KMS-11 (cell line): ENCODE measurements at regions not wholly inside any gene's neighbourhood (a gene's known extent, or its start where the extent isn't known, plus 50 kb on each side); places are given as distances from the start of the nearest gene placed in this dataset.

Experiments
- H2AFZ ChIP-seq: fragments of 200-600 bp; sonication (generic); 2 replicates; pipeline ENCODE4 v1.6.1; 2016; ENCODE audit warnings: antibody characterized with exemption, mixed run types, low read depth
- H3K27ac ChIP-seq: fragments of 200-600 bp; sonication (generic); 2 replicates; pipeline ENCODE4 v1.6.1; 2016; ENCODE audit warnings: mild to moderate bottlenecking, mixed run types
- H3K27me3 ChIP-seq: fragments of 200-600 bp; sonication (generic); 2 replicates; pipeline ENCODE4 v1.6.1; 2017; ENCODE audit warnings: mild to moderate bottlenecking, low read depth, mixed run types, moderate library complexity; ENCODE audit not compliant: insufficient read depth
- H3K36me3 ChIP-seq: fragments of 200-600 bp; sonication (generic); 2 replicates; pipeline ENCODE4 v1.6.1; 2017; ENCODE audit warnings: mild to moderate bottlenecking, mixed run types; ENCODE audit not compliant: insufficient read depth
- H3K4me1 ChIP-seq: fragments of 200-600 bp; sonication (generic); 2 replicates; pipeline ENCODE4 v1.6.1; 2016; ENCODE audit warnings: mild to moderate bottlenecking, low read depth, mixed run types; ENCODE audit not compliant: poor library complexity, severe bottlenecking
- H3K4me2 ChIP-seq: fragments of 200-600 bp; sonication (generic); 2 replicates; pipeline ENCODE4 v1.7.0; 2016; ENCODE audit warnings: mild to moderate bottlenecking, mixed run types
- H3K4me3 ChIP-seq: fragments of 200-600 bp; sonication (generic); IDR thresholded peaks from 2 replicates; pipeline ENCODE4 v1.6.1; 2017; ENCODE audit warnings: low read depth, low read length, mixed read lengths; ENCODE audit not compliant: insufficient read depth
- H3K79me2 ChIP-seq: fragments of 200-600 bp; sonication (generic); 2 replicates; pipeline ENCODE4 v1.6.1; 2016; ENCODE audit warnings: low read depth, mixed run types; ENCODE audit not compliant: insufficient read depth
- H3K9ac ChIP-seq: fragments of 200-600 bp; sonication (generic); 2 replicates; pipeline ENCODE4 v1.6.1; 2016; ENCODE audit warnings: mild to moderate bottlenecking, mixed run types
- H4K20me1 ChIP-seq: fragments of 200-600 bp; sonication (generic); 2 replicates; pipeline ENCODE4 v1.6.1; 2016; ENCODE audit warnings: mild to moderate bottlenecking, mixed run types; ENCODE audit not compliant: insufficient read depth
- TF ChIP-seq, protein P1 (sequence below): fragments of 200-600 bp; sonication (generic); conservative IDR thresholded peaks from 2 replicates; pipeline ENCODE4 v1.6.1; 2017; ENCODE audit warnings: low read depth, mild to moderate bottlenecking, antibody characterized with exemption, low read length, moderate library complexity, mixed read lengths

- Histone ChIP-seq H3K36me3 (no peaks in the 10 kb centered on the region), H2AFZ (no peak overlapping the region), H3K4me2 (no peak overlapping the region), H4K20me1 (no peaks in the 10 kb centered on the region), H3K9ac (no peak overlapping the region), H3K27ac (no peak overlapping the region), H3K4me1 (no peaks in the 10 kb centered on the region), H3K4me3 (no peak overlapping the region), H3K79me2 (no peaks in the 10 kb centered on the region), H3K27me3 (no peaks in the 10 kb centered on the region)
- TF ChIP-seq, protein P1, sequence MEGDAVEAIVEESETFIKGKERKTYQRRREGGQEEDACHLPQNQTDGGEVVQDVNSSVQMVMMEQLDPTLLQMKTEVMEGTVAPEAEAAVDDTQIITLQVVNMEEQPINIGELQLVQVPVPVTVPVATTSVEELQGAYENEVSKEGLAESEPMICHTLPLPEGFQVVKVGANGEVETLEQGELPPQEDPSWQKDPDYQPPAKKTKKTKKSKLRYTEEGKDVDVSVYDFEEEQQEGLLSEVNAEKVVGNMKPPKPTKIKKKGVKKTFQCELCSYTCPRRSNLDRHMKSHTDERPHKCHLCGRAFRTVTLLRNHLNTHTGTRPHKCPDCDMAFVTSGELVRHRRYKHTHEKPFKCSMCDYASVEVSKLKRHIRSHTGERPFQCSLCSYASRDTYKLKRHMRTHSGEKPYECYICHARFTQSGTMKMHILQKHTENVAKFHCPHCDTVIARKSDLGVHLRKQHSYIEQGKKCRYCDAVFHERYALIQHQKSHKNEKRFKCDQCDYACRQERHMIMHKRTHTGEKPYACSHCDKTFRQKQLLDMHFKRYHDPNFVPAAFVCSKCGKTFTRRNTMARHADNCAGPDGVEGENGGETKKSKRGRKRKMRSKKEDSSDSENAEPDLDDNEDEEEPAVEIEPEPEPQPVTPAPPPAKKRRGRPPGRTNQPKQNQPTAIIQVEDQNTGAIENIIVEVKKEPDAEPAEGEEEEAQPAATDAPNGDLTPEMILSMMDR, result no peak
These were observed 259.8 kb downstream of the LOXHD1 start for GRCh38 chr18:46397174-46397573.

DNA sequence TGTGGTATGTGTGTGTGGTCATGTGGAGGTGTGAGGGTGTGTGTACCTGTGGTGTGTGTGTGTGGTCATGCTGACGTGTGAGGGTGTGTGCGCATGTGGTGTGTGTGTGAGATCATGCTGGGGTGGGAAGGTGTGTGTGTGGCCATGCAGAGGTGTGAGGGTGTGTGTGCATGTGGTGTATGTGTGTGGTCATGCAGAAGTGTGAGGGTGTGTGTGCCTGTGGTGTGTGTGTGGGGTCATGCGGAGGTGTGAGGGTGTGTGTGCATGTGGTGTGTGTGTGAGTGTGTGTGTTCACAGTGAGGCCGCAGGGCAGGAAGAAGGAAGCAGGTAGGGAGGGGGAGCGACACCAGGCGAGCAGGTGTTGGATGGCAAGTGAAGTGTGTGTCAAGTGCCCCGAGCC lies 259.0 kb downstream of the LOXHD1 start:
- TF ChIP-seq, protein P1, result no peak

DNA sequence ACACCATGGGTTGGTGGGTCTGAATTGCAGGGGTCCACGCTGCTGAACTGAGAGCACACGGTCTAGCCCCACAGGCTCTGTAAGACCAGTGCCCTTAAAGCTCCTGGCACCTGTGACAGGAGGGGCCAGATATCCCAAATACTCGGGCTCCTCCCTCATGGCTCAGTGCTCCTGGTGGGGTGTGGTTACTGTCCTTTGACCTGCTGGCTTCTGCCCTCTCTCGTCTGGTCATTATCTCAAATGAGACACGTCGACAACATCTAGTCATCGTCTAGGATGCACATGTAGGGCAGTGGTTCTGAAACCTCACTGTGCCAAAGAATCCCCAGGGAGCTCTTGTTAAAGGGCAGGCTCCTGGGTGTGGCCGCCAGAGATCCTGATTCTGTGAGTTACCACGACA lies 258.4 kb downstream of the LOXHD1 start:
- TF ChIP-seq, protein P1, result no peak
- Histone ChIP-seq H3K9ac (no peak overlapping the region), H3K4me1 (no peaks in the 10 kb centered on the region), H3K79me2 (no peaks in the 10 kb centered on the region), H3K36me3 (no peaks in the 10 kb centered on the region), H3K4me3 (no peak overlapping the region), H4K20me1 (no peaks in the 10 kb centered on the region), H3K27ac (no peak overlapping the region), H2AFZ (no peak overlapping the region), H3K4me2 (no peak overlapping the region), H3K27me3 (no peaks in the 10 kb centered on the region)

More for the DNA sequence above, 259.0 kb downstream of the LOXHD1 start:
- Histone ChIP-seq H3K27ac (no peak overlapping the region), H2AFZ (no peak overlapping the region), H3K79me2 (no peaks in the 10 kb centered on the region), H3K4me2 (no peak overlapping the region), H3K36me3 (no peaks in the 10 kb centered on the region), H3K27me3 (no peaks in the 10 kb centered on the region), H3K9ac (no peak overlapping the region), H4K20me1 (no peaks in the 10 kb centered on the region), H3K4me1 (no peaks in the 10 kb centered on the region), H3K4me3 (no peak overlapping the region)

- H3K27me3 ChIP-seq, result no peaks in the 10 kb centered on the region
- no peak overlapping the region for H3K4me3 ChIP-seq
- no peaks in the 10 kb centered on the region for H3K4me1 ChIP-seq
- no peaks in the 10 kb centered on the region for H4K20me1 ChIP-seq
- no peak overlapping the region for H3K27ac ChIP-seq
- no peak overlapping the region for H3K4me2 ChIP-seq
- H2AFZ ChIP-seq, result no peak overlapping the region
- H3K36me3 ChIP-seq, result no peaks in the 10 kb centered on the region
- TF ChIP-seq, protein P1, result no peak
- H3K79me2 ChIP-seq, result no peaks in the 10 kb centered on the region
- no peak overlapping the region for H3K9ac ChIP-seq
These were observed 257.7 kb downstream of the LOXHD1 start for GRCh38 chr18:46399303-46399702.
